Thyroid gland (tissue), 4 donors: ENCODE measurements at regions not wholly inside any gene's neighbourhood (a gene's known extent, or its start where the extent isn't known, plus 50 kb on each side); places are given as distances from the start of the nearest gene placed in this dataset.

Source experiments
- DNase-seq, 2 donors: peaks; one replicate each; pipeline ENCODE4 v3.0.0-alpha.2; 2019
- H3K27ac ChIP-seq, 3 donors: fragments of 200-600 bp; sonication (generic); 1 replicate in 2 of 3; 2 replicates in 1 of 3; pipeline ENCODE4 v1.5.1; 2016 to 2019; ENCODE audit warnings: mild to moderate bottlenecking in 1 of 3, moderate library complexity in 1 of 3
- H3K27me3 ChIP-seq: fragments of 200-600 bp; sonication (generic); one replicate; pipeline ENCODE4 v1.5.1; 2019
- H3K36me3 ChIP-seq, 2 donors: fragments of 200-600 bp; sonication (generic); one replicate each; pipeline ENCODE4 v1.5.1; 2016 to 2019
- H3K4me1 ChIP-seq, 2 donors: fragments of 200-600 bp; sonication (generic); one replicate each; pipeline ENCODE4 v1.5.1; 2017 to 2019
- H3K4me3 ChIP-seq, 3 donors: fragments of 200-600 bp; sonication (generic); replicated peaks in 1 of 3; 1 replicate in 2 of 3; 2 replicates in 1 of 3; pipeline ENCODE4 v1.5.1; 2016; ENCODE audit warnings: mild to moderate bottlenecking in 1 of 3
- H3K9me3 ChIP-seq: fragments of 200-600 bp; sonication (generic); one replicate; pipeline ENCODE4 v1.5.1; 2017
- POLR2A ChIP-seq, 2 donors: fragments of 450-650 bp; IDR thresholded peaks; one replicate each; pipeline ENCODE4 v1.6.1; 2017; ENCODE audit warnings: antibody characterized with exemption in 2 of 2, mild to moderate bottlenecking in 2 of 2, moderate library complexity in 1 of 2
- WGBS, 2 donors: methylation state at CpG; one replicate each; pipeline ENCODE4 v1.1.5; 2017; 5-methylcytosine and 5-hydroxymethylcytosine counted together
- intact Hi-C: fragments of 100-400 bp; cut with DNase I; formaldehyde crosslinking; loops from one replicate; pipeline ENCODE4 v1.15.1; 2023
- TF ChIP-seq, protein P1 (sequence below), 6 experiments: fragments of 200-600 bp in 3 of 6; fragments of 450-650 bp in 3 of 6; sonication (generic) in 3 of 6; IDR thresholded peaks; one replicate each; pipeline ENCODE4 v1.5.1; 2016 to 2019; ENCODE audit warnings: antibody characterized with exemption in 6 of 6, mild to moderate bottlenecking in 2 of 6, inconsistent platforms in 1 of 6, moderate library complexity in 1 of 6

- intact Hi-C loops: no loop called here
- H3K36me3 ChIP-seq: no peaks in the 10 kb centered on the region
- H3K27ac ChIP-seq: no peak overlapping the region
- no peak for DNase-seq
- H3K4me3 ChIP-seq: no peak overlapping the region
- WGBS, 2 donors: 91 to 93% methylated on average over 1 of the region's 1 CpG
- no peaks in the 10 kb centered on the region for H3K27me3 ChIP-seq
- TF ChIP-seq POLR2A (IDR thresholded peaks at IDR 0.05): no peak
- TF ChIP-seq, protein P1, sequence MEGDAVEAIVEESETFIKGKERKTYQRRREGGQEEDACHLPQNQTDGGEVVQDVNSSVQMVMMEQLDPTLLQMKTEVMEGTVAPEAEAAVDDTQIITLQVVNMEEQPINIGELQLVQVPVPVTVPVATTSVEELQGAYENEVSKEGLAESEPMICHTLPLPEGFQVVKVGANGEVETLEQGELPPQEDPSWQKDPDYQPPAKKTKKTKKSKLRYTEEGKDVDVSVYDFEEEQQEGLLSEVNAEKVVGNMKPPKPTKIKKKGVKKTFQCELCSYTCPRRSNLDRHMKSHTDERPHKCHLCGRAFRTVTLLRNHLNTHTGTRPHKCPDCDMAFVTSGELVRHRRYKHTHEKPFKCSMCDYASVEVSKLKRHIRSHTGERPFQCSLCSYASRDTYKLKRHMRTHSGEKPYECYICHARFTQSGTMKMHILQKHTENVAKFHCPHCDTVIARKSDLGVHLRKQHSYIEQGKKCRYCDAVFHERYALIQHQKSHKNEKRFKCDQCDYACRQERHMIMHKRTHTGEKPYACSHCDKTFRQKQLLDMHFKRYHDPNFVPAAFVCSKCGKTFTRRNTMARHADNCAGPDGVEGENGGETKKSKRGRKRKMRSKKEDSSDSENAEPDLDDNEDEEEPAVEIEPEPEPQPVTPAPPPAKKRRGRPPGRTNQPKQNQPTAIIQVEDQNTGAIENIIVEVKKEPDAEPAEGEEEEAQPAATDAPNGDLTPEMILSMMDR (IDR thresholded peaks at IDR 0.05): no peak
- H3K4me1 ChIP-seq: no peaks in the 10 kb centered on the region
- H3K9me3 ChIP-seq: no peaks in the 10 kb centered on the region
Observed at GRCh38 chr5:25459082-25459481, 814.3 kb upstream of the CDH10 start.

DNA sequence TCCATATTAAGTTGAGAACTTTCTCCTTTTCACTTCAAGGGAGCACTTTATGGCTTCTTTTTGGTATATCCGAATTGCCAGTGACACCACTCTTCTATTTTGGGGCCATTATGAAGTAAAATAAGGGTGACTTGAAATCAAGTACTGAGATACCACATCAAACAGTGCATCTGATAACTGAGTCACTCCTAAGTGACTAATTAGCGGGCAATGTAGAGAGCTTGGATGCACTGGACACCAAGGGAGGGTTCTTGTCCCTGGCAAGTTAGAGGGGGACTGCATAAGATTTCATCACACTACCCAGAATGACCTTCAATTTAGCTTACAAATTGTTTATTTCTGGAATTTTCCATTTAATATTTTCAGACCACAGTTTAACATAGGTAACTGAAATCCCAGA is 813.9 kb upstream of the CDH10 start:
- Histone ChIP-seq H3K27ac (no peak overlapping the region), H3K36me3 (no peaks in the 10 kb centered on the region), H3K4me1 (no peaks in the 10 kb centered on the region), H3K4me3 (no peak overlapping the region), H3K27me3 (no peaks in the 10 kb centered on the region), H3K9me3 (no peaks in the 10 kb centered on the region)
- no peak for TF ChIP-seq POLR2A (IDR thresholded peaks at IDR 0.05)
- TF ChIP-seq, protein P1 (IDR thresholded peaks at IDR 0.05): no peak
- WGBS, 2 donors: 90 to 92% methylated on average over 2 of the region's 2 CpGs
- no peak for DNase-seq
- intact Hi-C loops: no loop called here

- Histone ChIP-seq H3K27ac (no peak overlapping the region), H3K27me3 (no peaks in the 10 kb centered on the region), H3K9me3 (no peaks in the 10 kb centered on the region), H3K36me3 (no peaks in the 10 kb centered on the region), H3K4me3 (no peak overlapping the region), H3K4me1 (no peaks in the 10 kb centered on the region)
- no peak for DNase-seq
- TF ChIP-seq, protein P1 (IDR thresholded peaks at IDR 0.05): no peak
- TF ChIP-seq POLR2A (IDR thresholded peaks at IDR 0.05): no peak
- intact Hi-C loops: no loop called here
Observed at GRCh38 chr5:25453500-25453899, 808.7 kb upstream of the CDH10 start.

GRCh38 chr5:25451294-25451693 is 806.5 kb upstream of the CDH10 start:
- TF ChIP-seq POLR2A (IDR thresholded peaks at IDR 0.05): no peak
- TF ChIP-seq, protein P1 (IDR thresholded peaks at IDR 0.05): no peak
- H3K4me1 ChIP-seq: no peaks in the 10 kb centered on the region
- no peak overlapping the region for H3K27ac ChIP-seq
- no peaks in the 10 kb centered on the region for H3K9me3 ChIP-seq
- WGBS, 2 donors: 88 to 89% methylated on average over 2 of the region's 2 CpGs
- no peaks in the 10 kb centered on the region for H3K36me3 ChIP-seq
- H3K4me3 ChIP-seq: no peak overlapping the region
- DNase-seq: no peak
- no peaks in the 10 kb centered on the region for H3K27me3 ChIP-seq
- intact Hi-C loops: no loop called here

GRCh38 chr5:25448646-25449045 is 803.9 kb upstream of the CDH10 start:
- intact Hi-C loops: no loop called here
- DNase-seq: no peak
- WGBS, 2 donors: 64 to 77% methylated on average over 10 of the region's 10 CpGs
- H3K27ac ChIP-seq: no peak overlapping the region
- TF ChIP-seq, protein P1 (IDR thresholded peaks at IDR 0.05): no peak
- no peak for TF ChIP-seq POLR2A (IDR thresholded peaks at IDR 0.05)
- no peaks in the 10 kb centered on the region for H3K27me3 ChIP-seq
- no peaks in the 10 kb centered on the region for H3K4me1 ChIP-seq
- H3K4me3 ChIP-seq: no peak overlapping the region
- H3K9me3 ChIP-seq: no peaks in the 10 kb centered on the region
- no peaks in the 10 kb centered on the region for H3K36me3 ChIP-seq
